GM21367 (cell line): ENCODE measurements at regions not wholly inside any gene's neighbourhood (a gene's known extent, or its start where the extent isn't known, plus 50 kb on each side); places are given as distances from the start of the nearest gene placed in this dataset.

Experiments
- ATAC-seq: cut with Tn5 transposase; IDR thresholded peaks from one replicate; pipeline ENCODE4 v1.9.1; 2021; ENCODE audit not compliant: unreplicated experiment

- ATAC-seq: no peak
Observed at GRCh38 chr5:40078898-40079575, 600.7 kb upstream of the PTGER4 start.

GRCh38 chr5:40074826-40075225, 604.9 kb upstream of the PTGER4 start:
- ATAC-seq: no peak

- no peak for ATAC-seq
Observed at GRCh38 chr5:40073927-40074326, 605.8 kb upstream of the PTGER4 start.

- ATAC-seq: no peak
Observed at GRCh38 chr5:40071870-40072269, 607.8 kb upstream of the PTGER4 start.

- no peak for ATAC-seq
Observed at GRCh38 chr5:40066616-40067015, 613.1 kb upstream of the PTGER4 start.

- ATAC-seq: no peak
Observed at GRCh38 chr5:40052808-40053207, 626.9 kb upstream of the PTGER4 start.

GRCh38 chr5:40046792-40047191, 622.0 kb upstream of the DAB2 start:
- ATAC-seq: no peak

- ATAC-seq: no peak
Observed at GRCh38 chr5:40045429-40045828, 620.6 kb upstream of the DAB2 start.

GRCh38 chr5:40043916-40044315, 619.1 kb upstream of the DAB2 start:
- ATAC-seq: no peak

- ATAC-seq: no peak
Observed at GRCh38 chr5:40041452-40041851, 616.7 kb upstream of the DAB2 start.

- no peak for ATAC-seq
Observed at GRCh38 chr5:40037713-40038112, 612.9 kb upstream of the DAB2 start.

GRCh38 chr5:40034441-40034840, 609.7 kb upstream of the DAB2 start:
- no peak for ATAC-seq

GRCh38 chr5:40033411-40033810, 608.6 kb upstream of the DAB2 start:
- ATAC-seq: peak; percentile 78

- no peak for ATAC-seq
Observed at GRCh38 chr5:40033009-40033408, 608.2 kb upstream of the DAB2 start.

- no peak for ATAC-seq
Observed at GRCh38 chr5:40030661-40031060, 605.9 kb upstream of the DAB2 start.

- no peak for ATAC-seq
Observed at GRCh38 chr5:40029711-40030495, 605.1 kb upstream of the DAB2 start.

GRCh38 chr5:40027400-40027799, 602.6 kb upstream of the DAB2 start:
- no peak for ATAC-seq

- ATAC-seq: no peak
Observed at GRCh38 chr5:40025586-40025985, 600.8 kb upstream of the DAB2 start.

GRCh38 chr5:40022057-40022456, 597.3 kb upstream of the DAB2 start:
- ATAC-seq: no peak

- no peak for ATAC-seq
Observed at GRCh38 chr5:40021007-40021406, 596.2 kb upstream of the DAB2 start.

- no peak for ATAC-seq
Observed at GRCh38 chr5:40017918-40018317, 593.1 kb upstream of the DAB2 start.

- ATAC-seq: no peak
Observed at GRCh38 chr5:40017135-40017534, 592.4 kb upstream of the DAB2 start.

- ATAC-seq: no peak
Observed at GRCh38 chr5:40010436-40010835, 585.7 kb upstream of the DAB2 start.
